Effector memory CD8-positive, alpha-beta T cell (primary cell): ENCODE measurements at regions not wholly inside any gene's neighbourhood (a gene's known extent, or its start where the extent isn't known, plus 50 kb on each side); places are given as distances from the start of the nearest gene placed in this dataset.
"Not testable (repeated sequence)": the region's sequence is repeated elsewhere in the genome, so short reads cannot be mapped to it uniquely, and the experiment has no call there.

ENCODE experiments used
- ATAC-seq: fragments of 150-1000 bp; cut with Tn5 transposase; replicated peaks from 2 replicates; pipeline ENCODE4 v1.10.0; 2021; ENCODE audit warnings: mild to moderate bottlenecking, moderate library complexity
- DNase-seq, 3 experiments: peaks; one replicate each; pipeline ENCODE4 v3.0.0; 2021
- H3K27ac Mint-ChIP-seq, 2 donors: one replicate each; pipeline ENCODE4 v1.8.0; 2022; ENCODE audit warnings: mild to moderate bottlenecking in 2 of 2, mixed read lengths in 2 of 2, moderate library complexity in 2 of 2
- H3K27me3 Mint-ChIP-seq, 2 donors: one replicate each; pipeline ENCODE4 v1.8.0; 2022; ENCODE audit warnings: mixed read lengths in 2 of 2
- H3K36me3 Mint-ChIP-seq: one replicate; pipeline ENCODE4 v1.8.0; 2022; ENCODE audit warnings: mild to moderate bottlenecking, moderate library complexity, mixed read lengths; ENCODE audit not compliant: insufficient read depth
- H3K4me1 Mint-ChIP-seq, 2 donors: one replicate each; pipeline ENCODE4 v1.8.0; 2022; ENCODE audit warnings: low read depth in 2 of 2, mixed read lengths in 2 of 2
- H3K4me3 Mint-ChIP-seq, 2 donors: one replicate each; pipeline ENCODE4 v1.8.0; 2022; ENCODE audit warnings: mild to moderate bottlenecking in 2 of 2, mixed read lengths in 2 of 2, moderate library complexity in 2 of 2
- H3K9me3 Mint-ChIP-seq, 2 donors: one replicate each; pipeline ENCODE4 v1.8.0; 2022; ENCODE audit warnings: mixed read lengths in 2 of 2

- H3K9me3 Mint-ChIP-seq, H3K4me3 Mint-ChIP-seq, DNase-seq, H3K27ac Mint-ChIP-seq, ATAC-seq, H3K4me1 Mint-ChIP-seq, H3K36me3 Mint-ChIP-seq: not testable (repeated sequence)
- peaks cover 10 to 34% of the 10 kb centered on the region in 2 donors for H3K27me3 Mint-ChIP-seq
Observed at GRCh38 chr7:32777041-32777666, 114.4 kb downstream of the KBTBD2 start.

GRCh38 chr7:32776318-32776717 lies 115.2 kb downstream of the KBTBD2 start:
- not testable (repeated sequence) for ATAC-seq, H3K4me1 Mint-ChIP-seq, H3K36me3 Mint-ChIP-seq, H3K27ac Mint-ChIP-seq, DNase-seq, H3K4me3 Mint-ChIP-seq, H3K9me3 Mint-ChIP-seq
- H3K27me3 Mint-ChIP-seq = peaks cover 18 to 43% of the 10 kb centered on the region in 2 donors

DNA sequence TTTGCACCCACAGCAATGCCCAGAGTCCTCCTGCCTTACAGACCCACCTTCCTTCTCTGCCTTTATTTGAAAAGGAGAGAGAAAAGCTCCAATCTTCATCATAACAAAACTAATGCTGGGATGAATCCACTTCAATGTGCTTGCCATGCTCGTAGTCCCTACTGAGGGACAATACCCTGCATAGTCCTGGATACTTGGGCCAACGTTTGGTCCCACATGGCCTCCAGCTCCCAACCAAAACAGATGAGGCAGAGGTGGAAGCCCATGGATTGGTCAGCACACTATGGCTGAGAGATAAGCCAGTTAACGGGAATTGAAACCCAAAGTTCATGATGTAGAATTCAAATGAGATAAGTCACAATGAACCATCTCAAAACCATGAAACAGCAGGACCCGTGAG lies 115.8 kb downstream of the KBTBD2 start:
- H3K36me3 Mint-ChIP-seq, H3K27ac Mint-ChIP-seq, H3K4me3 Mint-ChIP-seq, ATAC-seq, DNase-seq, H3K9me3 Mint-ChIP-seq, H3K4me1 Mint-ChIP-seq: not testable (repeated sequence)
- H3K27me3 Mint-ChIP-seq = peaks cover 22 to 46% of the 10 kb centered on the region in 2 donors

DNA sequence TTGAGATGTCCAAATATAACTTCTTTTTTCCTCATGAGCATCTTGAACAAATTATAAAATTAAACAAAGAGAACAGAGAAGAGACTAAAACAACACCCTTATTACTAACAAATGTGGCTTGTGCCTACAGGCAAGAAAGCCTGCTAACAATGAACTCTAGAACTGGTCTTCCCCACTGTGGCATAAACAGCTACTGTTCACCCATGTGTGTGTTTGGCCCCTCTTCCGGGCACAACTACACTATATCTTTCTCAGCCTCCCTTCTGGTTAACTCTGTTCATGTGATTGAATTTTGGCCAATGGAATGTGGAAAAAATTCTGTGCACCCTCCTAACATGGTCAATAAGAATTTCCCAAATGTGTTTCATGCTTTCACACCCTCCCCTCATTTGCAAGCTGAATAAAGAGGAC lies 117.0 kb downstream of the KBTBD2 start:
- Mint-ChIP-seq H3K27me3 (peaks cover 22 to 47% of the 10 kb centered on the region in 2 donors), H3K36me3 (no peaks in the 10 kb centered on the region), H3K27ac (no peak overlapping the region), H3K4me1 (no peaks in the 10 kb centered on the region), H3K4me3 (no peak overlapping the region), H3K9me3 (no peaks in the 10 kb centered on the region)
- no peak for ATAC-seq
- DNase-seq = no peak

DNA sequence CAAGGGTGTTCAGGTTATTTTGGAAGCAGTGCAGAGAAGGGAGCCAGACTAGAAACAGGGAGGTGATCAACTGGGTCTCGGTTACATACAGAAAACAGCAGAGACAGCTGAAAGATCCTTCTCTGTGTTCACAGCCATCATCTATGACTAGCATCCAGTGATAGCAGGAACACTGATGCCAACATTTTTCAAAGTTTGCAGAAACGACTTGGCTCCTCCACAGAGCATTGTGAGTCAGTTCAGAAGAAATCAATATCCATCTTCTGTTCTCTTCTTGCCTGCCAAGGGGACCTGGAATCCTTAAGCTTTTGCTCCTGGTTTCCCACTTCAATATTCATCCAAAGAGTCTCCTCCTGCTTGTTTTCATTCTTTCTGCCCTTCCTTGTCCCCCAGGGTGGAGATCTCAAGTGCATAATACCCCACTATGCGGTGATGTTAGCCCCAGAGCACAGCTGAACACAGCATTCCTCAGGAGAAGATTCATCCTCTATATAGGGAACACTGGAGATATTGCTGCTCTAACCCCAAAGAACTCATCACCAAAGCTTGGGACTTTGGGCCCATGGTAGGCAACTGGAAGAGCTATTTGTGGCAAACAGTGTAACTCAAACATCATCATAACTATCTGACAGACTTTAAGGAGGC lies 122.6 kb downstream of the KBTBD2 start:
- not testable (repeated sequence) for ATAC-seq, H3K4me1 Mint-ChIP-seq, DNase-seq, H3K27ac Mint-ChIP-seq, H3K36me3 Mint-ChIP-seq, H3K9me3 Mint-ChIP-seq, H3K4me3 Mint-ChIP-seq
- H3K27me3 Mint-ChIP-seq = peaks cover 28 to 51% of the 10 kb centered on the region in 2 donors

GRCh38 chr7:32768338-32768737 lies 123.2 kb downstream of the KBTBD2 start:
- not testable (repeated sequence) for H3K36me3 Mint-ChIP-seq, DNase-seq, H3K9me3 Mint-ChIP-seq, H3K4me3 Mint-ChIP-seq, ATAC-seq, H3K4me1 Mint-ChIP-seq, H3K27ac Mint-ChIP-seq
- H3K27me3 Mint-ChIP-seq = peaks cover 34 to 51% of the 10 kb centered on the region in 2 donors

GRCh38 chr7:32765649-32766251 lies 125.8 kb downstream of the KBTBD2 start:
- H3K36me3 Mint-ChIP-seq, H3K4me3 Mint-ChIP-seq, H3K9me3 Mint-ChIP-seq, H3K27ac Mint-ChIP-seq, H3K4me1 Mint-ChIP-seq, ATAC-seq, DNase-seq: not testable (repeated sequence)
- peaks cover 38 to 53% of the 10 kb centered on the region in 2 donors for H3K27me3 Mint-ChIP-seq

DNA sequence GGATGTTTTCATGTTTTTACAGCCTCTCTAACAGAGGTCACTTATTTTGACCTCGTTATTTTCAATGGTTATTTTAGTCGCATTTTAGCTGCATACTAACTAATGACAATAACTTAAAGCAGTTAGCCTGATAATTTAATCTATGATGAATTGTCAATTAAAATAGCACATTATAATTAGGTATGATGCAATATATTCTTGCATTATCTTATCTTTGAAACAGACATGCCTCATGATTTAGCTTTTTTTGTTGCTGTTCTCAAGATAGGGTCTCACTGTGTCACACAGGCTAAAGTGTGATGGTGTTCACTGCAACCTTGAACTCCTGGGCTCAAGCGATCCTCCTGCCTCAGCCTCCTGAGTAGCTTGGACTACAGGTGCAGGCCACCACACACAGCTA lies 126.4 kb downstream of the KBTBD2 start:
- no peak overlapping the region for H3K27ac Mint-ChIP-seq
- H3K4me1 Mint-ChIP-seq = peaks cover 4 to 8% of the 10 kb centered on the region in 2 donors
- DNase-seq = no peak
- H3K4me3 Mint-ChIP-seq = no peak overlapping the region
- no peaks in the 10 kb centered on the region for H3K36me3 Mint-ChIP-seq
- H3K9me3 Mint-ChIP-seq = peaks cover 0 to 1% of the 10 kb centered on the region in 2 donors
- H3K27me3 Mint-ChIP-seq = peaks cover 40 to 57% of the 10 kb centered on the region in 2 donors
- no peak for ATAC-seq

GRCh38 chr7:32762925-32763293 lies 128.7 kb downstream of the KBTBD2 start:
- Mint-ChIP-seq H3K4me3 (no peak overlapping the region), H3K36me3 (no peaks in the 10 kb centered on the region), H3K27me3 (peaks cover 46 to 48% of the 10 kb centered on the region in 2 donors), H3K27ac (no peak overlapping the region), H3K4me1 (peaks cover 4 to 8% of the 10 kb centered on the region in 2 donors), H3K9me3 (no peaks in the 10 kb centered on the region)
- ATAC-seq (no peak), DNase-seq (no peak)

DNA sequence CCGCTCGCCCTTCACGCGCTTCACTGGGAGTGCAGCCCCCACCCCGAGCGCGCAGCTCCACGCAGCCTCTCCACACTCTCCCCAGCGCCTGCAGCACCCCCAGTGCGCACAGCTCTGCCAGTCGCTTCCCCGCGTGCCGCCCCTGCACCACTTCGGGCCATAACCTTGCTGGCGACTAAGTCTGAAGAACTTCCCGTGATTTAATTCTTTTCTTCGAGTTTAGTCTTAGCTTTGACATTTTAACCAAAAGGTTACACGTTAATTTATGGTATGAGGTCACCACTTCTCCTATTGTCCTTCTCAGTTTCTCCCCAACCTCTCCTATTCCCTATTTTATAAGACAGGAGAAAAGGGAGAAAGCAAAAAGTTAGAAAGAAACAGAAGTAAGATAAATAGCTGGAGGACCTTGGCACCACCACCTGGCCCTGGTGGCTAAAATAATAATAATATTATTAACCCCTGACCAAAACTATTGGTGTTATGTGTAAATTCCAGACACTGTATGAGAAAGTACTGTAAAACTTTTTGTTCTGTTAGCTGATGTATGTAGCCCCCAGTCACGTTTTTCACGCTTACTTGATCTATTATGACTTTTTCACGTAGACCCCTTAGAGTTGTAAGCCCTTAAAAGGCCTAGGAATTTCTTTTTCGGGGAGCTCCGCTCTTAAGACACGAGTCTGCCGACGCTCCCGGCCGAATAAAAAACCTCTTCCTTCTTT lies 129.2 kb downstream of the KBTBD2 start:
- H3K27ac Mint-ChIP-seq, DNase-seq, H3K36me3 Mint-ChIP-seq, H3K9me3 Mint-ChIP-seq, ATAC-seq, H3K4me1 Mint-ChIP-seq: not testable (repeated sequence)
- Mint-ChIP-seq H3K27me3 (peaks cover 41 to 46% of the 10 kb centered on the region in 2 donors), H3K4me3 (peak overlapping the region in 1 of 2 donors; percentile 12)

GRCh38 chr7:32761451-32762205 lies 129.9 kb downstream of the KBTBD2 start:
- no peak for ATAC-seq
- peak overlapping the region in 1 of 2 donors; percentile 12 for H3K4me3 Mint-ChIP-seq
- H3K27me3 Mint-ChIP-seq = peaks cover 40 to 46% of the 10 kb centered on the region in 2 donors
- H3K27ac Mint-ChIP-seq = no peak overlapping the region
- no peaks in the 10 kb centered on the region for H3K36me3 Mint-ChIP-seq
- no peak for DNase-seq
- H3K9me3 Mint-ChIP-seq = no peaks in the 10 kb centered on the region
- peaks cover 4 to 8% of the 10 kb centered on the region in 2 donors for H3K4me1 Mint-ChIP-seq

GRCh38 chr7:32760755-32761154 lies 130.8 kb downstream of the KBTBD2 start:
- DNase-seq, H3K27ac Mint-ChIP-seq, H3K9me3 Mint-ChIP-seq, H3K4me1 Mint-ChIP-seq, H3K4me3 Mint-ChIP-seq, H3K36me3 Mint-ChIP-seq, ATAC-seq: not testable (repeated sequence)
- H3K27me3 Mint-ChIP-seq = peaks cover 40 to 46% of the 10 kb centered on the region in 2 donors

GRCh38 chr7:32759859-32760258 lies 131.7 kb downstream of the KBTBD2 start:
- not testable (repeated sequence) for DNase-seq, H3K4me3 Mint-ChIP-seq, H3K9me3 Mint-ChIP-seq, ATAC-seq, H3K36me3 Mint-ChIP-seq, H3K4me1 Mint-ChIP-seq, H3K27ac Mint-ChIP-seq
- peaks cover 40 to 50% of the 10 kb centered on the region in 2 donors for H3K27me3 Mint-ChIP-seq
